Bronchial epithelial cell (primary cell): ENCODE measurements at regions not wholly inside any gene's neighbourhood (a gene's known extent, or its start where the extent isn't known, plus 50 kb on each side); places are given as distances from the start of the nearest gene placed in this dataset.
A peak's percentile ranks its signal among the peaks of the same experiment; 100 is the strongest.

ENCODE experiments used
- DNase-seq: peaks from one replicate; pipeline ENCODE4 v3.0.0-alpha.2; 2010; ENCODE audit warnings: low read depth
- FAIRE-seq: peaks from 2 replicates; lab custom pipeline; 2011; peaks lifted over from hg19 to GRCh38; lab: Jason Lieb, UNC
- H3K27me3 ChIP-seq: 2 replicates; pipeline ENCODE4 v1.5.1; 2011; ENCODE audit warnings: low read length; ENCODE audit not compliant: control insufficient read depth, insufficient read depth
- H3K36me3 ChIP-seq: 2 replicates; pipeline ENCODE4 v1.5.1; 2011; ENCODE audit warnings: low read length; ENCODE audit not compliant: control insufficient read depth, insufficient read depth
- H3K4me3 ChIP-seq: 2 replicates; pipeline ENCODE4 v1.5.1; 2011; ENCODE audit warnings: mild to moderate bottlenecking, low read depth, low read length, control low read depth
- TF ChIP-seq, protein P1 (sequence below): IDR thresholded peaks from 2 replicates; pipeline ENCODE4 v1.5.1; 2011; ENCODE audit warnings: mild to moderate bottlenecking, moderate library complexity, low read length, control low read depth, inconsistent platforms; ENCODE audit not compliant: insufficient read depth, severe bottlenecking

GRCh38 chr11:8321876-8322275, 58.2 kb upstream of the LMO1 start:
- TF ChIP-seq, protein P1, sequence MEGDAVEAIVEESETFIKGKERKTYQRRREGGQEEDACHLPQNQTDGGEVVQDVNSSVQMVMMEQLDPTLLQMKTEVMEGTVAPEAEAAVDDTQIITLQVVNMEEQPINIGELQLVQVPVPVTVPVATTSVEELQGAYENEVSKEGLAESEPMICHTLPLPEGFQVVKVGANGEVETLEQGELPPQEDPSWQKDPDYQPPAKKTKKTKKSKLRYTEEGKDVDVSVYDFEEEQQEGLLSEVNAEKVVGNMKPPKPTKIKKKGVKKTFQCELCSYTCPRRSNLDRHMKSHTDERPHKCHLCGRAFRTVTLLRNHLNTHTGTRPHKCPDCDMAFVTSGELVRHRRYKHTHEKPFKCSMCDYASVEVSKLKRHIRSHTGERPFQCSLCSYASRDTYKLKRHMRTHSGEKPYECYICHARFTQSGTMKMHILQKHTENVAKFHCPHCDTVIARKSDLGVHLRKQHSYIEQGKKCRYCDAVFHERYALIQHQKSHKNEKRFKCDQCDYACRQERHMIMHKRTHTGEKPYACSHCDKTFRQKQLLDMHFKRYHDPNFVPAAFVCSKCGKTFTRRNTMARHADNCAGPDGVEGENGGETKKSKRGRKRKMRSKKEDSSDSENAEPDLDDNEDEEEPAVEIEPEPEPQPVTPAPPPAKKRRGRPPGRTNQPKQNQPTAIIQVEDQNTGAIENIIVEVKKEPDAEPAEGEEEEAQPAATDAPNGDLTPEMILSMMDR, result no peak
- no peak for DNase-seq
- Histone ChIP-seq H3K27me3 (no peaks in the 10 kb centered on the region), H3K36me3 (no peaks in the 10 kb centered on the region), H3K4me3 (no peak overlapping the region)
- no peak for FAIRE-seq

DNA sequence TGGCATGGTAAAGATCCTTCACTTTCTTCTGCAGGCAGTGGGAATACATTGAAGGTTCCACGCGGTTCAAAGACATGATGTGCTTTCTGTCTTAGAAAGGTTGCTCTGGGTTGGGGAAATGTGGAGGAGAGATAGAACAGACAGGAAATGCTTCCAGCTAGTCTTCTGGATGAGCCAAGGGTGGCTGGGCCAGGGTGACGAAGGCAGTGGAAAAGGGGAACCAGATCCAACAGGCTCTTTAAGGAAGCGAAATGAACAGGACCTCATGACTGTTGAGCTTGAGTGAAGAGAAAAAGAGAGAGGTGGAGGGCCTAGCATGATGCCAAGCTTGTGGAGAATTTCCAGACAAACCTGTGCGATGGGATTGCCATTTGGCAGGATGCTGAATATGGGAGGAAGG, 56.4 kb upstream of the LMO1 start:
- Histone ChIP-seq H3K36me3 (no peaks in the 10 kb centered on the region), H3K4me3 (no peak overlapping the region), H3K27me3 (no peaks in the 10 kb centered on the region)
- DNase-seq, result no peak
- FAIRE-seq, result peak; percentile 55
- TF ChIP-seq, protein P1, result no peak

DNA sequence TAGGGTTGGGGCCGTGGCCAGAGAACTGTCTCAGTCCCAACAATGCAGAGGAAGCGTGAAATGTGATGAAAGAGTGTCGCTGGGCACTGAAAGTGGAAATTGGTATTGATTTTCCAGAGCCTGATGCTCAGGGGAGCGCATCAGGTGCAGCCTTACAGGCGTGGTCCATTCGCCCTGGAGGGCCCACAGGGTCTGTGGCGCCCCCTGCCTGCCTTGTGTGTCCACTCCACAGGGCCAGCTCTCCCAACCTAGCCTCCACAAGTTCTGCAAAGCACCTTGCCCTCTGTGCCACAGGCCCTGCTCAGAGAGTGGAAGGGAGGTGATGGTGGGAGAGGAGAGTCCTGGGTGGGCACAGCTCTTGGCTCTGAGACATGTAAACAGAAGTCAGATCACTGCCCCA, 54.9 kb upstream of the LMO1 start:
- TF ChIP-seq, protein P1, result peak; percentile 27
- no peaks in the 10 kb centered on the region for H3K27me3 ChIP-seq
- H3K36me3 ChIP-seq, result no peaks in the 10 kb centered on the region
- H3K4me3 ChIP-seq, result no peak overlapping the region
- FAIRE-seq, result no peak
- no peak for DNase-seq

GRCh38 chr11:8317159-8317558, 53.5 kb upstream of the LMO1 start:
- no peaks in the 10 kb centered on the region for H3K27me3 ChIP-seq
- FAIRE-seq, result no peak
- H3K4me3 ChIP-seq, result no peak overlapping the region
- TF ChIP-seq, protein P1, result no peak
- DNase-seq, result no peak
- H3K36me3 ChIP-seq, result no peaks in the 10 kb centered on the region

GRCh38 chr11:8315954-8316353, 52.3 kb upstream of the LMO1 start:
- TF ChIP-seq, protein P1, result no peak
- DNase-seq (no peak), FAIRE-seq (no peak)
- Histone ChIP-seq H3K27me3 (no peaks in the 10 kb centered on the region), H3K4me3 (no peak overlapping the region), H3K36me3 (no peaks in the 10 kb centered on the region)

DNA sequence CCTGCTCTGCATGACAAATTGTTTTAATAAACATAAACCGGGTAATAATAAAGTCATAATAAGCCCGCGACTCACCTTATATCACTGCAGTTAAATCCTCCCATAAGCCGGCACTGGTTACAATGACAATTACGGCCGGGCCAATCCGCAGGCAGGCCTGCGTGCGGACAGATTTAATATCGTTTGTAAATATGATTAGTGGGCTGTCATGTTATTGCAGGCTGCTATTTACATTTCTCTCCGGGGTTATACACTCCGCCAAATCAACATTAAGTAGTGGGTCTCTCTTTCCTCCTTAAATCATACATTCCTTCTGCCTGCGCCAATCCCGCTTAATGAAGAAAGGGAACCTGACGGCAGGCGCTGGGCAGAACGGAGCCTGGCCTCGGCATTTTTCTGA, 51.8 kb upstream of the LMO1 start:
- TF ChIP-seq, protein P1, result no peak
- Histone ChIP-seq H3K27me3 (no peaks in the 10 kb centered on the region), H3K36me3 (no peaks in the 10 kb centered on the region), H3K4me3 (no peak overlapping the region)
- DNase-seq (no peak), FAIRE-seq (no peak)
